NCI-H2171 (cell line): ENCODE measurements at regions not wholly inside any gene's neighbourhood (a gene's known extent, or its start where the extent isn't known, plus 50 kb on each side); places are given as distances from the start of the nearest gene placed in this dataset.

Source experiments
- DNase-seq: peaks from one replicate; lab custom pipeline; 2025; lab: John Stamatoyannopoulos, UW

GRCh38 chr2:64338910-64339500 is 115.0 kb upstream of the LGALSL start:
- DNase-seq = no peak

DNA sequence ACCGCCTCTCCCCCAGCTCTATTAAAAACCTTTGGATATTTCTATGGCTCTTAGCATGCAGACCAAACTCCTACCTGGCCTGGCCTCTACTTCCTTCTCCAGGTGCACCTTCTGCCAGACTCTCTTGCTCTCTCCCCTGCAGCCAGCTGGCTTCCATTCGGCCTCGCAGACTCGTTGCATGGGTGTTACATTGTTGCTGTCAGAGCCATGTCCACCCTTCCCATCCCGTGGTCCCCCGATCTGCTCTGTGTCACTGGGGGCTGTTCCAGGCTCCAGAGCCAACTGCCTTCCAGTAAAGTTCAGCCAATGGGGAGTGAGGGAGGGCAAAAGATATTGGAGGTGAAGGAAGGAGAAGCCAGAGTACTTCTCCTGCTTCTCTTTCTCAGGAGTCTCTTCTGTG is 112.5 kb upstream of the LGALSL start:
- no peak for DNase-seq

- DNase-seq = no peak
Measured at GRCh38 chr2:64342195-64343099, 111.5 kb upstream of the LGALSL start.

GRCh38 chr2:64344999-64345576 is 108.9 kb upstream of the LGALSL start:
- DNase-seq = no peak

DNA sequence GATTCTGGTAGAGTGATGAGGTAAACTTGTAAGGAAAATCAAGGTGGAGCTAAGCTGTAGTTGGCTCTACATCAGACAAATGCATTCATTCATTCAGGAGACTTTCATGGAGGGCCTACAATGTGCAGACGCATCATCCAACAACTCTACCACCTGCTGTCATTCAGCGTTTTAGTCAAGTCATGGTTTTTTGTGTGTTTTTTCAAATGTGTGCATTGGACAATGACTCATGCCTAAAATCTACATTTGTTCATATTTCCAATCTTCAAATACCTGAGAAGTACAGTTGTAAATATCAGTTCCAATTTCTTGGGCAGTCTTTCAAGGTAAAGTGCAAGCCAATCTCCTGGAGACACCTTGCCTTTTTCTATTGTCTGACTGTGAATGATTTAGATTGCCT is 108.0 kb upstream of the LGALSL start:
- no peak for DNase-seq

GRCh38 chr2:64348386-64349130 is 105.4 kb upstream of the LGALSL start:
- DNase-seq = no peak

DNA sequence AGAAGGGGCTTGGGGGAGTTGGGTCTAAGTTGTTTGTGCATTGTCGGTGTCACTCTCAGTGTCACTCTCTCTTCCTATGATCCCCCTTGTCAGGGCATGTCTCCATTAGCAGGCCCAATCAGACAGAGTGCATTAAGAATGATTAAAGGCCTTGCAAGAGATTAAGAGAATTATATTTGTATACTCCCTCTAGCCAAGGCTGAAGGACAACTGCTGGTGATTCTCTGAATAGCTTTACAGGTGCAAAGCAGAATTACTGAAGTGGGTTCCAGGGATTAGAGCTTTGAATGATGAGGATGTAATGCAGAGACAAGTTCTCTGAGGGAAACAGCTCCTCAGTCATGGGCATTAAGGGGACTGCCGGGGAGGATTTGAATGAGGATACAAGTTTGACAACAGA is 104.8 kb upstream of the LGALSL start:
- DNase-seq = no peak

DNA sequence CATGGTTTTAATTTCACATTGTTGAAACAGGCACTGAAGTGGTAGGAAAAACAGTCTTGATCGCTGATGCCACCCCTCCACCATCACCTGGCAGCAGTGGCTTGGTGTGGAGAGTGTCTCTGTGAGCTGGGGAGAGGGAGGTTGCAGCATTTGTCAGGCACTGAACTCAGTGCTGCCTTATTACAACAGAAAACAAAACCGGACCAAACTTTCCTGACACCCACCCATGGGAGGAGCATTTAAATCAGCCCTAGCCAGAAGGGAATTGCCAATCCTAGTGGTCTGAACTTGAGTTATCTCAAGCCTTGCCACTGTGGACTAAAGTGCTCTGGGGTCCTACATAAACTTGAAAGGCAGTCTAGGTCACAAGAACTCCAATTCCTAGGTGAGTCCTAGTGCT is 103.0 kb upstream of the LGALSL start:
- DNase-seq = no peak

- DNase-seq = no peak
Measured at GRCh38 chr2:64352292-64352691, 101.7 kb upstream of the LGALSL start.

- no peak for DNase-seq
Measured at GRCh38 chr2:64354857-64355680, 98.9 kb upstream of the LGALSL start.

GRCh38 chr2:64356906-64357305 is 97.1 kb upstream of the LGALSL start:
- no peak for DNase-seq

DNA sequence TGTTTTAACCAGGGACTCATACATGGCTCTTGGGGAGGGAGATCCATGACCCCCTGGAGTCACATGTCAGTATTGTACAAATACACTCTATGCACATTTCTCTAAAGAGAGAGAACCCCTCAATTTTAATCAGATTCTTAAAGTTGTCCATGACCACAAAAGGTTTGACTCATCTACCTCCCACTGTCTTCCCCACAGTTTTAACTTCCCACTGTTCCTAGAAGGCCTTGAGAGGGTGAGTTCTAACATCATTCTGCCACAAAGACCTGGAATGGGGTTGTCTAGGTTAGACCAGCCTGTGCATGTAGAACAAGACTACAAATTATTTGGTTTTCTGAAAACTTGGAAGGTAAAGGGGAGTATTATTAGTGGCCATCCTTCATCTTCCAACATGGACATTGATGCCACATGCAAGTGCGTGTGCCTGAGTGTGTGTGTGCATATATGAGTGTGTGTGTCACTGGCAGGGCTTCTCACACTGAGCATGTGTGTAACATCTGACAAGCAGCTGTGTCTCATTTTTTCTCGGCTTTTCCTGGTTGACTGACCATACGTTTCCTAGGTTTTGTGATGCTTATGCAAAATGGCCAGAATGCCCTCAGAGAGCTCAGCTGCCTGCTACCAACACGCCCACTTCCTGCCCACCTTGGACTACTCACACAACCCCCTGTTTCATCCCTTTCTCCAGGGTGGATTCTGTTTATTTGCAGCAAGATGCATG is 94.6 kb upstream of the LGALSL start:
- no peak for DNase-seq

- DNase-seq = no peak
Measured at GRCh38 chr2:64359892-64360657, 93.9 kb upstream of the LGALSL start.

DNA sequence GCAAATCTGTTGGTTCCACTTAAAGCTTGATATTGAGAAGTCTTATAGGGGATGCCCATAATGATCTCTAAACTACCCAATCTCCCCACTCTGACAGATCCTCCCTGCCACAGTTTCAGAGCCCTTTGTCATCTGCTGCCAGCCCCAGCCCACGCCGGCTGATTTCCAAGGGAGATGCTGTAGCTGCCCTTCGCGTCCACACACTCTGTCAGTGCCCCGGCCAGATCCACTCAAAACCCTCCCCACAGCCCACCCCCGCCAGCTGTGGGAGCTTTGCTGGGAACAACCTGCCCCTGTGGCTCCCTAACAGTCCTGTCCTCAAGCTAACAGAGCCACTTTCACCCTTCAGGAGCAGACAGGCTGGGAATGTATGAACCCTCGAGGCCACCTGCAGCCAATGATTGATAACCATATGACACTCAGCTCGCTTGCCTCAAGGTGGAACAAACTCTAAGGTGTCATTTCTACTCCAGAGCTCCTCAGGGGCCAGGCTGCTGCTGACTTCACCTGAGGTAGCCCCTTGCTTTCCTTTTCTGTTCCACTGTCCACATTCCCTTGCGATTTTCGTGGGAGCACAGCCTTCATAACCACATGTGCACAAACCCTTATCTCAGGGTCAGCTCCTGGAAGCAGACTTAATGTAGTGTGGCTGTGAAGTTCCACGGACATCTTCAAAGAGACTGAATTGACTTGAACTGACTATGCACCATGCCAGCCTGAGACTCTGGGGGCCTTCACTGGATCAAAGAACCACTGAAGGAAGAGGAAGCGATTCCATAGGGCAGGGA is 92.6 kb upstream of the LGALSL start:
- DNase-seq = no peak

- no peak for DNase-seq
Measured at GRCh38 chr2:64362562-64363026, 91.4 kb upstream of the LGALSL start.

DNA sequence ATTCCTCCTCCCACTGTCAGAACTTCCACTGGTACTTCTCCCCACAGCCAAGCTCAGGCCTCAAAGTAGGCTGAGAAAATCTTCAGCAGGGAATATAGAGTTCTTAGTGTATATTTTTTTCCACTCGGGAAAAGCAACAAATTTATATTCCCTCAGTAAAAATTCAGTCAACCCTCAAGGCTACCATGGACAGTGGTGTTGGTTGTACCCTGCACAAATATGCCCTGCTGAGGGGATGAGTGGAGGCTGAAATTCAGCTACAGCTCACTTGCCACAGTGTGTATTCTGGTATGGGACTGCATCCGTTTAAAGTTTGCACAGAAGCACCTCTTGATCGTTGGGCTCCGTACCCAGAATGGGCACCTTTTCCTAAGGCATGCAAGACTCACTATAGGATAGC is 90.8 kb upstream of the LGALSL start:
- no peak for DNase-seq

DNA sequence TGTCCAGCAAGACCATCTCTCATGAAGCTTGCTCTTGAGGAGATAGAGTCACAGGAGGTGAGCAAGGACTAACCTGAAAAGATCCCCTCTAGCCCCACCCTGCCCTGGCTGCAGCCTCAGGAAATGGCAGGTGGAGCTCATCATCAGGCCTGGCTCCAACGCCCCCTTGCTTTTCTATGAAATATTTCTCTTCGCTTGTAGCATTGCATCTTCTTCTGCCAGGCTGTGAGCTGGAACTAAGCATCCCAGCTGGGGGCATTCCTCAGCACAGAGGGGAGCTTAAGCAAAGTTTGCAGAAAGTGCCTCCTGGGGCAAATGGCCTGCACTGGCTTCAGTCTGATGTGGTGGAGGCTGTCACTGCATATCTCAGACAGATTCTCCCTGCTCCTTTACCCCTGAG is 90.1 kb upstream of the LGALSL start:
- DNase-seq = no peak

DNA sequence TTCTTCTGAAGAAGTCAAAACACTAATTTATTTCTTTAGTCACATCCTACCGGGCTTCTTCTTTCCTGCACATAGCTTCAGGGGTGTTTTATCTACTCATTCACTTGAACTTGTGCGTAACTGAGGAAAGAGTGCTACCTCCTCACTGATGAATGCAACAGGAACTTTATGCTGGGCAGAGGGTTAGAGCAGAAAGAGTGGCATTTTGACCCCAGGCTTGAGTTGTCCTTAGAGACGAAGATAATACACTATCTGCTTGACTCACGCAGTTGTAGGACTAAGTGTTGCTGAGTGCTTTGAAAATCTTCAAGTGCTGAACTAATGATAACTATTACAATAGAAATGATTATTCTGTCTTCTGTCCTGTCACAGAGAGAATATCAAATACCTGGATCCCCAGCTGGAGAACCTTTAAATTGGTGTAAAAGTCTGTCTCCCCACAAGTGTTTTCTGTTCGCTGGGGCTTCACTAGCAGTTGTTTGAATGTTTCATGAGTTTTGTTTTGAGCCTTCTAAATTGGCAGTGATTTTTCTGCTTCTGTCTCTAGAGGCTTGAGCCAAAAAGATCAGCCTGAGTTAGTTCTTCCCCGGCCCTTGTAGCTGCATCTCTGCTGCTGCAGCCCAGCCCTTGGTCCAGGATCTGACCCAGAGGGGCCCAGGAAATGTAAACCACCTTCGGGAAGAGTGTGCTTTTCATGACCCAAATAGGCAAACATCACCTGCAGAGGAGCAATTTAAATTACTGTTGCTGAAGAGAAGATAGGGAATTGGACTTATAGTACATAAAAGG is 86.3 kb upstream of the LGALSL start:
- no peak for DNase-seq

DNA sequence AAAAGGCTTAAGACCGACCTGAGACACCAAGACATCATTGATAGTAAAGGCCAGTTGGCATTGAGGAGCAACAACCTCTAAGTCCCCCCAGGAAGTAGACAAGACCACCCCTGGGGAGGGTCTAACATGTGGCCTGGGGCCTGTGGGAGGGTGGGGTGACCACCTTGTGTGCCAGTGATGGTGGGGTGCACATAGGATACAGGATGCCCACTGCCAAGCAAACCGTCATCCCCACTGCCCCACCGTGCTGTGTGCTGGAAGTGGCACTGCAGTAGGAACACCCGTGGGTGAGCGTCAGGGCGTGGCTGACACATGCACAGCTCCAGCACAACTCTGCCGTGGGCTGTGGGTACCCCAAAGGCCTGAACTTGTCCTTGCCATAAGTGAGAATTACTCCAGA is 84.3 kb upstream of the LGALSL start:
- no peak for DNase-seq
